ENCODE measurements at regions not wholly inside any gene's neighbourhood (a gene's known extent, or its start where the extent isn't known, plus 50 kb on each side); places are given as distances from the start of the nearest gene placed in this dataset.

DNA sequence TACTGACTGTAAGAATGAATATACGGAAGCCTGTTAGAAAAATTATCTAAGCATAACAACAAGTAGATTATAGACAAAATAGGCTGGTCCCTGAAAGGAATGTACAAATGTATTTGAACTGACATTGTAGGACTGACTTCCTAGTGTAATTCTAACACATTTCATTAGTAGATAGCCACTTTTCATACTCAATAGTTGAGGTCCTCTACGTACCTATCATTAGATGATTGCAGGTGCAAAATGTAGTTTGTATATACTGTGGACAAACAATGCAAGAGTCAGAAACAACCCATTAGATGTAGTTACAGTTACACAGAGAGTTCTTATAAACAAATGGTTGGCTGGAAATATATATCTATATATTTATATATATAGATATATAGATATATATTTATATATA is 402.3 kb upstream of the SLITRK6 start:
- no peak for DNase-seq
- no peak overlapping the region for H3K4me2 ChIP-seq (replicated peaks; ENCODE audit: extremely low read depth, low read length, poor library complexity, severe bottlenecking)
- no peak overlapping the region for H3K27ac ChIP-seq (ENCODE audit: low read depth in 1 of 2, low read length in 2 of 2)
- no peaks in the 10 kb centered on the region for H4K20me1 ChIP-seq (ENCODE audit: insufficient read depth, low read length)
- no CpG with 5 or more reads among the region's 2 CpGs for WGBS (ENCODE audit: insufficient coverage)
- intact Hi-C loops (cut with micrococcal nuclease): no loop called here
- H3K9ac ChIP-seq (ENCODE audit: insufficient read depth, low read length, poor library complexity, severe bottlenecking): no peak overlapping the region
- H3K4me3 ChIP-seq (replicated peaks in 1 of 3; ENCODE audit: low read depth in 2 of 3, low read length in 3 of 3): no peak overlapping the region
- TF ChIP-seq, protein P1, sequence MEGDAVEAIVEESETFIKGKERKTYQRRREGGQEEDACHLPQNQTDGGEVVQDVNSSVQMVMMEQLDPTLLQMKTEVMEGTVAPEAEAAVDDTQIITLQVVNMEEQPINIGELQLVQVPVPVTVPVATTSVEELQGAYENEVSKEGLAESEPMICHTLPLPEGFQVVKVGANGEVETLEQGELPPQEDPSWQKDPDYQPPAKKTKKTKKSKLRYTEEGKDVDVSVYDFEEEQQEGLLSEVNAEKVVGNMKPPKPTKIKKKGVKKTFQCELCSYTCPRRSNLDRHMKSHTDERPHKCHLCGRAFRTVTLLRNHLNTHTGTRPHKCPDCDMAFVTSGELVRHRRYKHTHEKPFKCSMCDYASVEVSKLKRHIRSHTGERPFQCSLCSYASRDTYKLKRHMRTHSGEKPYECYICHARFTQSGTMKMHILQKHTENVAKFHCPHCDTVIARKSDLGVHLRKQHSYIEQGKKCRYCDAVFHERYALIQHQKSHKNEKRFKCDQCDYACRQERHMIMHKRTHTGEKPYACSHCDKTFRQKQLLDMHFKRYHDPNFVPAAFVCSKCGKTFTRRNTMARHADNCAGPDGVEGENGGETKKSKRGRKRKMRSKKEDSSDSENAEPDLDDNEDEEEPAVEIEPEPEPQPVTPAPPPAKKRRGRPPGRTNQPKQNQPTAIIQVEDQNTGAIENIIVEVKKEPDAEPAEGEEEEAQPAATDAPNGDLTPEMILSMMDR (IDR thresholded peaks at IDR 0.05): no peak
- Mint-ChIP-seq H3K4me1 (no peaks in the 10 kb centered on the region), H3K9me3 (no peaks in the 10 kb centered on the region), H3K27ac (no peak overlapping the region), H3K27me3 (ENCODE audit: low read depth in 3 of 3) (peaks cover 0 to 1% (median 0%) of the 10 kb centered on the region in 3 donors), H3K4me3 (no peak overlapping the region), H3K36me3 (no peaks in the 10 kb centered on the region)
- no peak overlapping the region for H2AFZ ChIP-seq (ENCODE audit: insufficient read depth, low read depth, low read length, poor library complexity, severe bottlenecking)
- H3K36me3 ChIP-seq (replicated peaks in 1 of 2; ENCODE audit: control insufficient read depth in 1 of 2, insufficient read depth in 2 of 2, low read length in 2 of 2): no peaks in the 10 kb centered on the region
- no peaks in the 10 kb centered on the region for H3K27me3 ChIP-seq (ENCODE audit: control insufficient read depth in 2 of 2, insufficient read depth in 2 of 2, low read length in 2 of 2)
- H3K79me2 ChIP-seq (ENCODE audit: insufficient read depth, low read length): no peaks in the 10 kb centered on the region
- no peaks in the 10 kb centered on the region for H3K9me3 ChIP-seq (replicated peaks in 1 of 2; ENCODE audit: control insufficient read depth in 1 of 2, insufficient read depth in 1 of 2, low read length in 2 of 2)
- H3K4me1 ChIP-seq (ENCODE audit: control insufficient read depth in 1 of 2, insufficient read depth in 2 of 2, low read length in 2 of 2): no peaks in the 10 kb centered on the region

DNA sequence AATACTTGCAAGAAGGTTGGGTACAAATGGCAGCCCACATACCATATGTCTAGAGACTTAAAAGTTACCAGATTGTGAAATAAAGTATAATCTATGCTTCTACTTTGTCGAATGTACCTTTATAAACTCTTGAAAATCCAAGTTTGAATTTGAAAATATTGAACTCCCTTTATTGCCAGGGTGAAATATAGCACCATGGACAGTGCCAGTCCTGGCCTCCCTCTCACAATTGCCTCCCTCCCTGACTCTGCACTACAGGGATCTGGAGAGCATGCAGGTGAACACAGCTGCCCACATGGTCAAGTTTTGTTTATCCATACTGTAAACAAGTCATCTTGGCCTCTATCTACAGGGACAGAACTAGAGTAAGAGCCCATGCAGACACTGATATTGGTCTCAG is 394.1 kb upstream of the SLITRK6 start:
- H3K4me3 ChIP-seq (replicated peaks in 1 of 3; ENCODE audit: low read depth in 2 of 3, low read length in 3 of 3): no peak overlapping the region
- H3K36me3 ChIP-seq (replicated peaks in 1 of 2; ENCODE audit: control insufficient read depth in 1 of 2, insufficient read depth in 2 of 2, low read length in 2 of 2): no peaks in the 10 kb centered on the region
- no peaks in the 10 kb centered on the region for H3K4me1 ChIP-seq (ENCODE audit: control insufficient read depth in 1 of 2, insufficient read depth in 2 of 2, low read length in 2 of 2)
- DNase-seq: no peak
- Mint-ChIP-seq H3K9me3 (peaks cover 3 to 17% (median 4%) of the 10 kb centered on the region in 7 donors), H3K27me3 (ENCODE audit: low read depth in 3 of 3) (no peaks in the 10 kb centered on the region), H3K4me3 (no peak overlapping the region), H3K36me3 (no peaks in the 10 kb centered on the region), H3K27ac (no peak overlapping the region), H3K4me1 (no peaks in the 10 kb centered on the region)
- intact Hi-C loops (cut with micrococcal nuclease): no loop called here
- TF ChIP-seq, protein P1 (IDR thresholded peaks at IDR 0.05): no peak
- H3K9ac ChIP-seq (ENCODE audit: insufficient read depth, low read length, poor library complexity, severe bottlenecking): no peak overlapping the region
- H3K4me2 ChIP-seq (replicated peaks; ENCODE audit: extremely low read depth, low read length, poor library complexity, severe bottlenecking): no peak overlapping the region
- no CpG with 5 or more reads among the region's 1 CpG for WGBS (ENCODE audit: insufficient coverage)
- no peak overlapping the region for H2AFZ ChIP-seq (ENCODE audit: insufficient read depth, low read depth, low read length, poor library complexity, severe bottlenecking)
- peaks cover 12% of the 10 kb centered on the region in 2 donors for H3K9me3 ChIP-seq (replicated peaks in 1 of 2; ENCODE audit: control insufficient read depth in 1 of 2, insufficient read depth in 1 of 2, low read length in 2 of 2)
- no peaks in the 10 kb centered on the region for H4K20me1 ChIP-seq (ENCODE audit: insufficient read depth, low read length)
- no peak overlapping the region for H3K27ac ChIP-seq (ENCODE audit: low read depth in 1 of 2, low read length in 2 of 2)
- no peaks in the 10 kb centered on the region for H3K79me2 ChIP-seq (ENCODE audit: insufficient read depth, low read length)
- no peaks in the 10 kb centered on the region for H3K27me3 ChIP-seq (ENCODE audit: control insufficient read depth in 2 of 2, insufficient read depth in 2 of 2, low read length in 2 of 2)

Data from CD14-positive monocyte (primary cell).